ENCODE measurements at regions not wholly inside any gene's neighbourhood (a gene's known extent, or its start where the extent isn't known, plus 50 kb on each side); places are given as distances from the start of the nearest gene placed in this dataset.
"Not testable (repeated sequence)": the region's sequence is repeated elsewhere in the genome, so short reads cannot be mapped to it uniquely, and the experiment has no call there.

DNA sequence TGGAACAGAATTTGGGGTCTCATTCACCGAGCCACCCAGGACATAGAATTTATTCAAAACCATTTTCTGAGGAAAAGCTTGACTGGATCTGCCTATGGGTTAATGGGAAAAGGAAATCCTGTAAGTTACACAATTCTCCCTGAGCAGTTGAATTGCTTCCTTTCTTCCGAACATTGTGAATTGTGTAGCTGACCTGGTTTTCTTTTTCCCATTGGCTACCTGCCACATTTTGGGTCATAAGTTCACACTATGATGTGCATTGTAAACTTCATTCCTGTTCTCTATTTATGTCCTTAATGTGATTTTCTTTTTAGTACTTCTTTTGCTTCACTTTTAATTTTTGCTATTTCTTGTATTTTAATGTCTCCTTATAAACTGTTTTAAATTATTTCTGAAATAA lies 386.0 kb upstream of the LRRC3B start:
- POLR2A ChIA-PET: no interaction called here
- no peak for ATAC-seq
- H3K4me1 ChIP-seq (ENCODE audit: insufficient read depth, low read length): no peaks in the 10 kb centered on the region
- DNase-seq (ENCODE audit: low spot score): no peak
- H2AFZ ChIP-seq (ENCODE audit: low read length): no peak overlapping the region
- TF ChIP-seq ZNF556 (CRISPR knock-in tag; IDR thresholded peaks at IDR 0.05; ENCODE audit: borderline replicate concordance): no peak
- TF ChIP-seq ZNF841 (CRISPR knock-in tag; IDR thresholded peaks at IDR 0.05; ENCODE audit: borderline replicate concordance): no peak
- WGBS (ENCODE audit: low lambda C conversion rate): 23% methylated on average over 2 of the region's 2 CpGs
- in situ Hi-C loops (cut with HindIII; ENCODE audit: extremely low pct_ligation_motif_present, low pct_unique_long_range_greater_than_20kb): no loop called here
- no peak overlapping the region for H3K4me2 ChIP-seq (ENCODE audit: low read depth, low read length)
- no peak overlapping the region for H3K27ac ChIP-seq (ENCODE audit: extremely low read length, insufficient read depth, low read length)
- H3K9me3 ChIP-seq (ENCODE audit: low read length): peaks cover 67% of the 10 kb centered on the region
- no peaks in the 10 kb centered on the region for H3K79me2 ChIP-seq (ENCODE audit: insufficient read depth, low read length)
- no peak overlapping the region for H3K4me3 ChIP-seq (replicated peaks in 1 of 3; ENCODE audit: insufficient read depth in 1 of 3, low read depth in 2 of 3, low read length in 3 of 3)
- intact Hi-C loops (cut with micrococcal nuclease; ENCODE audit: unreplicated experiment): no loop called here
- H3K9ac ChIP-seq (ENCODE audit: insufficient read depth, low read depth, low read length): no peak overlapping the region
- BruUV-seq (replicated peaks): no TSS peak
- CTCF ChIA-PET (ENCODE audit: low intra/inter-chr PET ratio, low total read pairs): no interaction called here
- H3K27me3 ChIP-seq (ENCODE audit: control insufficient read depth in 1 of 2, insufficient read depth in 2 of 2, low read length in 2 of 2): no peaks in the 10 kb centered on the region
- no peaks in the 10 kb centered on the region for H4K20me1 ChIP-seq (ENCODE audit: insufficient read depth, low read length)
- H3K36me3 ChIP-seq (replicated peaks in 1 of 2; ENCODE audit: control insufficient read depth in 1 of 2, insufficient read depth in 2 of 2, low read length in 2 of 2): no peaks in the 10 kb centered on the region
- no peak for FAIRE-seq

DNA sequence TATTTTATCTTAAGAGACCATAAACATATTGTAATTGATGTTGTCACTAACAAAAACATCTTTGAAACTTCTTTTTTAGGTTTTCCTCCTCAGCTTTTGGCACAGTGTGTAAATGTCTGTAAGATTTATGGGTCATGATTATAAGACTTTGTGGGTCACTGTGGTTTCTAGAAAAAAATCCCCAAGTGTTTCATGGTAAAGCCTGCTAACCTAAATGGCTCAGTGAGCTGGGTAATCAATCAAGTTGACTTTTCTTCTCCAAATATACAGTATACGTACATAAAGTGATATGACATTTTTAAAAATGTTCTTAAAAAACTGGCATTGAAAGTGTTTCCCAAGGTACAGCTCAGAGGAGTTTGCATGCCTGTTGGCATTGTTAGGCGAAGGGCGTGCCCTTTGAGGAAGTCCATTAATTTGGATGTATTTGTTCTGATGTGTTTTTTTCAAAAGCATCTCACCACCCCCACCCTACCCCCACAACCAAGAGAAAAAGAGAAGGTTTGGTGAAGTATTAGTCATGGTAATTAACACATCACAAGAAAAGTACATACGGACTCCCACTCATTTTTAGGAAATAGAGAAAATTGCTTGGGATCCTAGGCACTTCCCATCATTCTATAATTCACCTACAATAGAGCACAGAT lies 385.4 kb upstream of the LRRC3B start:
- DNase-seq (ENCODE audit: low spot score) (no peak), ATAC-seq (no peak), FAIRE-seq (no peak)
- H3K4me2 ChIP-seq (ENCODE audit: low read depth, low read length): no peak overlapping the region
- TF ChIP-seq SRSF9 (IDR thresholded peaks at IDR 0.05; ENCODE audit: borderline replicate concordance, insufficient read depth, low read depth, low read length, poor library complexity, severe bottlenecking) (no peak), TRIM24 (CRISPR knock-in tag; IDR thresholded peaks at IDR 0.05) (no peak), MXI1 (IDR thresholded peaks at IDR 0.05; ENCODE audit: borderline replicate concordance, low read depth, low read length) (no peak), HCFC1 (IDR thresholded peaks at IDR 0.05; ENCODE audit: low read depth, low read length) (no peak), ZC3H4 (CRISPR knock-in tag; IDR thresholded peaks at IDR 0.05; ENCODE audit: borderline replicate concordance) (no peak), ZNF225 (CRISPR knock-in tag; IDR thresholded peaks at IDR 0.05) (no peak), KMT2A (CRISPR knock-in tag; IDR thresholded peaks at IDR 0.05) (no peak), ELF1 (CRISPR knock-in tag; IDR thresholded peaks at IDR 0.05) (no peak), AGO2 (optimal IDR thresholded peaks at IDR 0.05; ENCODE audit: low read depth, low read length) (no peak)
- TF ChIP-seq, protein P1, sequence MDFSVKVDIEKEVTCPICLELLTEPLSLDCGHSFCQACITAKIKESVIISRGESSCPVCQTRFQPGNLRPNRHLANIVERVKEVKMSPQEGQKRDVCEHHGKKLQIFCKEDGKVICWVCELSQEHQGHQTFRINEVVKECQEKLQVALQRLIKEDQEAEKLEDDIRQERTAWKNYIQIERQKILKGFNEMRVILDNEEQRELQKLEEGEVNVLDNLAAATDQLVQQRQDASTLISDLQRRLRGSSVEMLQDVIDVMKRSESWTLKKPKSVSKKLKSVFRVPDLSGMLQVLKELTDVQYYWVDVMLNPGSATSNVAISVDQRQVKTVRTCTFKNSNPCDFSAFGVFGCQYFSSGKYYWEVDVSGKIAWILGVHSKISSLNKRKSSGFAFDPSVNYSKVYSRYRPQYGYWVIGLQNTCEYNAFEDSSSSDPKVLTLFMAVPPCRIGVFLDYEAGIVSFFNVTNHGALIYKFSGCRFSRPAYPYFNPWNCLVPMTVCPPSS (IDR thresholded peaks at IDR 0.05): no peak
- H3K4me3 ChIP-seq (replicated peaks in 1 of 3; ENCODE audit: insufficient read depth in 1 of 3, low read depth in 2 of 3, low read length in 3 of 3): no peak overlapping the region
- peaks cover 61% of the 10 kb centered on the region for H3K9me3 ChIP-seq (ENCODE audit: low read length)
- no TSS peak for BruUV-seq (replicated peaks)
- no peak overlapping the region for H3K27ac ChIP-seq (ENCODE audit: extremely low read length, insufficient read depth, low read length)
- no peaks in the 10 kb centered on the region for H3K4me1 ChIP-seq (ENCODE audit: insufficient read depth, low read length)
- no peaks in the 10 kb centered on the region for H4K20me1 ChIP-seq (ENCODE audit: insufficient read depth, low read length)
- intact Hi-C loops (cut with micrococcal nuclease; ENCODE audit: unreplicated experiment) (no loop called here), in situ Hi-C loops (cut with HindIII; ENCODE audit: extremely low pct_ligation_motif_present, low pct_unique_long_range_greater_than_20kb) (no loop called here)
- 1% methylated on average over 4 of the region's 4 CpGs for WGBS (ENCODE audit: low lambda C conversion rate)
- ChIA-PET CTCF (ENCODE audit: low intra/inter-chr PET ratio, low total read pairs) (no interaction called here), POLR2A (no interaction called here)
- no peak overlapping the region for H3K9ac ChIP-seq (ENCODE audit: insufficient read depth, low read depth, low read length)
- H3K36me3 ChIP-seq (replicated peaks in 1 of 2; ENCODE audit: control insufficient read depth in 1 of 2, insufficient read depth in 2 of 2, low read length in 2 of 2): no peaks in the 10 kb centered on the region
- H3K27me3 ChIP-seq (ENCODE audit: control insufficient read depth in 1 of 2, insufficient read depth in 2 of 2, low read length in 2 of 2): no peaks in the 10 kb centered on the region
- H2AFZ ChIP-seq (ENCODE audit: low read length): no peak overlapping the region
- H3K79me2 ChIP-seq (ENCODE audit: insufficient read depth, low read length): no peaks in the 10 kb centered on the region

DNA sequence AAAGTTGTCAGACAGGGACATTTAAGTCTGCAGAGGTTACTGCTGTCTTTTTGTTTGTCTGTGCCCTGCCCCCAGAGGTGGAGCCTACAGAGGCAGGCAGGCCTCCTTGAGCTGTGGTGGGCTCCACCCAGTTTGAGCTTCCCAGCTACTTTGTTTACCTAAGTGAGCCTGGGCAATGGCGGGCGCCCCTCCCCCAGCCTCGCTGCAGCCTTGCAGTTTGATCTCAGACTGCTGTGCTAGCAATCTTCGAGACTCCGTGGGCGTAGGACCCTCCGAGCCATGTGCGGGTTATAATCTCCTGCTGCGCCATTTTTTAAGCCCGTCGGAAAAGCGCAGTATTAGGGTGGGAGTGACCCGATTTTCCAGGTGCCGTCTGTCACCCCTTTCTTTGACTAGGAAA lies 378.0 kb upstream of the LRRC3B start:
- DNase-seq (ENCODE audit: low spot score); H3K36me3 ChIP-seq (replicated peaks in 1 of 2; ENCODE audit: control insufficient read depth in 1 of 2, insufficient read depth in 2 of 2, low read length in 2 of 2); H4K20me1 ChIP-seq (ENCODE audit: insufficient read depth, low read length); H2AFZ ChIP-seq (ENCODE audit: low read length); H3K9ac ChIP-seq (ENCODE audit: insufficient read depth, low read depth, low read length); H3K4me1 ChIP-seq (ENCODE audit: insufficient read depth, low read length); FAIRE-seq; in situ Hi-C loops (cut with HindIII; ENCODE audit: extremely low pct_ligation_motif_present, low pct_unique_long_range_greater_than_20kb); BruUV-seq (replicated peaks); H3K27me3 ChIP-seq (ENCODE audit: control insufficient read depth in 1 of 2, insufficient read depth in 2 of 2, low read length in 2 of 2); H3K27ac ChIP-seq (ENCODE audit: extremely low read length, insufficient read depth, low read length); H3K4me2 ChIP-seq (ENCODE audit: low read depth, low read length); ATAC-seq; CTCF ChIA-PET (ENCODE audit: low intra/inter-chr PET ratio, low total read pairs); intact Hi-C loops (cut with micrococcal nuclease; ENCODE audit: unreplicated experiment); H3K79me2 ChIP-seq (ENCODE audit: insufficient read depth, low read length); H3K4me3 ChIP-seq (replicated peaks in 1 of 3; ENCODE audit: insufficient read depth in 1 of 3, low read depth in 2 of 3, low read length in 3 of 3); POLR2A ChIA-PET: not testable (repeated sequence)
- peaks cover 41% of the 10 kb centered on the region for H3K9me3 ChIP-seq (ENCODE audit: low read length)
- WGBS (ENCODE audit: low lambda C conversion rate): 61% methylated on average over 11 of the region's 14 CpGs

Measured in HepG2 (cell line).